GM19025 (cell line): ENCODE measurements at regions not wholly inside any gene's neighbourhood (a gene's known extent, or its start where the extent isn't known, plus 50 kb on each side); places are given as distances from the start of the nearest gene placed in this dataset.
"Not testable (repeated sequence)": the region's sequence is repeated elsewhere in the genome, so short reads cannot be mapped to it uniquely, and the experiment has no call there.

Source experiments
- ATAC-seq: cut with Tn5 transposase; IDR thresholded peaks from one replicate; pipeline ENCODE4 v1.9.1; 2021; ENCODE audit warnings: mild to moderate bottlenecking, low read depth, moderate library complexity; ENCODE audit not compliant: unreplicated experiment

DNA sequence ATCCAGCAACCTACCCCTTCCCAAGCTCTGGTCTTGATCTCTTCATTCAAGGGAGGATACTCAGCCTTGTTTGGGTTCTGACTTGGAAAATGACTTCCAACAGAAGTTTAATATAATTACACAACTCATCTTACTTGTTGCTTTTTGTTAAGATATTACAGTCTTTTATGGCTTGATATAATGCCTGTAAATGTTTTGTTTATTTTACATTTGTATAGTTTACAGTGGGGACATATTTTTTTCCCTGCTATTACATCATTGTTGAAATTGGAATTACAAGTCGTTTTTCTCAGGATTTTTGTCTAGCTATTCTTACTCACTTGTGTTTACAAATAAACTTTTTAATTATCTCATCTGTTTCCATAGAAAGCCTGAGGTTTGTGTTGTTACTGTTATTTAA, 436.0 kb downstream of the CNTNAP4 start:
- ATAC-seq = no peak

DNA sequence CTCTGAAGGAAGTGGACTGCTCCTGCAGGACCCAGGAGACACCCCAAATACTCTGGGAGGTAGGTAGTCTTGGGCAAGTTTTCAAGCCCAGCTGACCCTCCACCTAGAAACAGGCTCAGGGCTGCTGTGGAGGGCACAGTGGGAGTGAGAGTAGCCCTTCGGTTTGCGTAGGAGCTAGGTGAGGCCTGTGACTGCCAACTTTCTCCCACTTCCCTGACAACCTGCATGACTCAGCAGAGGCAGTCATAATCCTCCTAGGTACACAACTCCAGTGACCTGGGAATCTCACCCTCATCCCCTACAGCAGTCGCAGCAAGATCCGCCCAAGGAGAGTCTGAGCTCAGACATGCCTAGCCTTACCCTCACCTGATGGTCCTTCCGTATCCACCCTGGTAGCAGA, 439.1 kb downstream of the CNTNAP4 start:
- ATAC-seq = not testable (repeated sequence)

DNA sequence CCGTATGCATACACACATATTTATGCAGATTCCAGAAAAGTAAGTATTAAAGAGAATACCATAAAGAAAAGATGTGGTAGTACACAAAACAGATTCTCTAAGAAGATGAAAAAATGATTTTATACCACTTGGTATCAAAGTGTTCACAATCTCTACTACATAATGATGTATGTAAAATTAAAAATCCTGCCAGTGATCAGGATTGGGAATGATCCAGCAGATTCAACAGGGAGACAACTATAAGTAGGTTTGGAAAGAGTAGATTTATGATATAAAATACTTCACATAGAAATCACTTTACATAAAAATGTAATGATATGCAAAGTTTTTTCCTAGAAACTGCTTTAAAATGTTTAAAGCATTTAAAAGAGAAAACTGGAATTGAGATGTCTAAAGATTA, 447.0 kb downstream of the CNTNAP4 start:
- no peak for ATAC-seq

- no peak for ATAC-seq
Observed at GRCh38 chr16:76729525-76729924, 452.3 kb downstream of the CNTNAP4 start.

GRCh38 chr16:76732894-76733293, 455.7 kb downstream of the CNTNAP4 start:
- ATAC-seq = no peak

DNA sequence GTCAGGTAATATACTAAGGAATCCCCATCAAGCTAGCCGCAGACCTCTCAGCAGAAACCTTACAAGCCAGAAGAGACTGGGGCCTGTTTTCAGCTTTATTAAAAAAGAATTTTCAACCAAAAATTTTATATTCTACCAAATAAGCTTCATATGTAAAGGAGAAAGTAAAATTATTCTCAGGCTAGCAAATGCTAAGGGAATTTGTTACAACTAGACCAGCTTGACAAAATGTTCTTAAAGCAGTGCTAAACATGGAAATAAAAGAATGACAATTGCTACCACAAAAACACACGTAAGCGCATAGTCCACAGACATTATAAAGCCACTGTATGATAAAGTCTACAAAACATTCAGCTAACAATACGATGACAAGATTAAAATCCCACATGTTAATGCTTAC, 449.4 kb upstream of the MON1B start:
- ATAC-seq = no peak

DNA sequence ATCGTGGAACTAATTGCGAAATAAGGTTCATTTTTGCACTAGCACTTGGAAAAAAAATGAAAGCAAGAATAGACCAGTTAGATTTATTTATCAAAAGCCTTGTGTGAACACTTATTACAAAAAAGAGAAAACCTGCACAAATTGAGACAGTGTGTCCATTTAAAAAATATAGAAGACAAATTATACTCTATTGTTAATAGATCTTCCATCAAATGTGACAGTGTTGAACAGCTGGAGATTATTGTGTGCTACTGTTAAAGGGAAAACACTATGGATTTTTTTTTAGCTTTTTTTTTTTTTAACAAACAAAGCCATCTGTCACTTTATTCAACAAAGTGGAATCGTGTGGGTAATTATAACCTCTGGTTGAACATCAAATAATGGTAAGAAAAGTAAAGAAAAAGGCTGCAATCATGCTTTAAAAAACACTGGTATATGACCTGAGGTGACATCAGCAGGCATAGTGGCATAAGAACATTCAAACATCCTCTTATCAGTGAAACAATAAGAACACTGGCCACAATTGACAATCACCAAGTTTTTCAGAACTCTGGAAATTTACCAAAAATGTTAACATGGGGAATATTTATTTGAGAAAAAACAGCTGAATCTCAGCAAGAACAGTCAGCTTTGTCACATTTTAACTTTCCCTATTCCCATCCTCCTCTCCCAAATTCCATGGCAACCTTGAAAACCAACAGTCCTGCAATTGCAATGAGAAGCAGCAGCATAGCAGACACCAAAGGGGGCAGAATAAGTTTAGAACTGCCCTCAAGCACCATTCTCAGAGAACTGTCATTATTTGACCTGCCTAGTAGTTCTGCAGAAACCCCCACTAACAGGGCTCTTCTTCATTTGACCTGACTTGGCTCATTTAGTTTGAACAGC, 442.3 kb upstream of the MON1B start:
- ATAC-seq = no peak

DNA sequence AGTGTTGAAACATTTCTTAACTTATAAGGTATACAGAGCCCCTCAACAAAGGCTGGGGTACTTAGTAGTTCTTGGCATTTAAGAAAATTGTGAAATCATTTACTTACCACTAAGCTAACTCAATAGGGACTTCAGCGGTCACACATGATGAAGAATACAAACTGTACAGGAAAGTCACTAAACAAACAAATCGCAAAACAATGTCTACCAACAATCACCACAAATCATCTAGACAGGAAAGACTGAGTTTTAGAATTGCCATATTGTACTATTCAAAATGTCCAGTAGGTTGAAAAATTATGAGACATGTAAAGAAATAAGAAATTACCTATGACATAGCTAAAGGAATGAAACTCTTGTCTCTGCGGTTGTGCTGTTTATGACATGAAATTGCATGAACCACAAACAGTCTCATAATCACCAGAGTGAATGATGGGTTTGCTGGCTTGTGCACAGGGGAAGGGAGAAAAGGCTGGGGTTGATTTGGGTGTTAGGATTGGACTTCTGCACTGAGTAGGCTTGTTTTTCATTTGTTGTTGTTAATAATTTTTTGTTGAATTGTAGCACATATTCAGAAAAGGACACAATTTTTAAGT, 441.1 kb upstream of the MON1B start:
- ATAC-seq = no peak

DNA sequence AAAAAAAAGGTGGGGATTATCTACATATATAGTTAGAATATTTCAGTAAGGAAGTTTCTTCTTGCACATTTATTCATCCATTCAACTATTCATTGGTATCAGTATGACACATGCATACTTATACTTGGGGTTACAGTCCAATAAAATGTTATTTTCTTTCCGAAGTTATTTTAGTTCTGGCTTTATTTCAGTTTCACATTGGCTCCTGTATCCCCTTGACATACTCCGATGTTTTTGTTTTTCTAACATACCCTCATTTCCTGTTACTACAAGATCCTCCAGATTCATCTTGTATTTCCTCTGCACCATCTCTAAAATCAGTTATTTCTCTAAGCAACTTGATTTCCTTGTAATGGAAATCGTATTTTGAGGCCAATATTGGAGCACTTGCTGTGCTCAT, 435.5 kb upstream of the MON1B start:
- no peak for ATAC-seq

DNA sequence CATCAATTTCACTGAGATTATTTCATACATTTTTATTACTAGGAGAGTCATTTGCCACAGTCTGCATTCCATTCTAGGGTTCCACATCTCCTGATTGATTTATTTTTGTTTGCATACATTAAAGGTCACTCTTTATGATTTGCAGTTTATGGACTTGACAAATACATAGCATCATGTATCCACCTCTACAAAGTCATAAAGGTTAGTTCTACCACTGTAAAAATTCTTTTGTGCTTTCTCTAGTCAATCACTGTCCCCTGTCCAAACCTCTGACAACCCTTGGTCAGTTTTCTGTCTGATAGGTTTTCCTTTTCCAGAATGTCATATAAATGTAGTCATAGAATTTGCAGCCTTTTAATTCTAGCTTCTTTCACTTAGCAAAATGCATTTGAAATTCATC, 434.6 kb upstream of the MON1B start:
- ATAC-seq = no peak

GRCh38 chr16:76756951-76757350, 434.0 kb upstream of the MON1B start:
- ATAC-seq = no peak

GRCh38 chr16:76766538-76766937, 424.5 kb upstream of the MON1B start:
- no peak for ATAC-seq

GRCh38 chr16:76768316-76768715, 422.7 kb upstream of the MON1B start:
- ATAC-seq = no peak

DNA sequence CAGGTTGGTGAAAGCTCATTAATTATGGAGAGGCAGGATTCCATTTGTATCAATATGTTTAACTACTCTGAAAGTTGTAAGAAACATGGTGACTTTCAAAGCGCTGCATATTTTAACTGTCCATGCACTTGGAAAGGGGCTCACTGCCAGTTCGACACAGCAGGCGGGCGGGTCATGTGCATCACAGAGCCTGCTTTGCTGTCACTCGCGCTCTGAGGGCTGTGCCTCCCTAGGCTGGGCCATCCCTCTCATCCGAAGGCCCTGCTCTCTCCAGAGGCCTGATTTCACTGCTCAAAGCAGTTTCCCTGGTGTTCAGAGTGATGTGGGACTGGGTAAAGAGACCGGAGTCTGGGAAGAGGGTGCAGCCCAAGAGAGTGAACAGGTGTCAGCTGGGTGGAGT, 422.0 kb upstream of the MON1B start:
- no peak for ATAC-seq

DNA sequence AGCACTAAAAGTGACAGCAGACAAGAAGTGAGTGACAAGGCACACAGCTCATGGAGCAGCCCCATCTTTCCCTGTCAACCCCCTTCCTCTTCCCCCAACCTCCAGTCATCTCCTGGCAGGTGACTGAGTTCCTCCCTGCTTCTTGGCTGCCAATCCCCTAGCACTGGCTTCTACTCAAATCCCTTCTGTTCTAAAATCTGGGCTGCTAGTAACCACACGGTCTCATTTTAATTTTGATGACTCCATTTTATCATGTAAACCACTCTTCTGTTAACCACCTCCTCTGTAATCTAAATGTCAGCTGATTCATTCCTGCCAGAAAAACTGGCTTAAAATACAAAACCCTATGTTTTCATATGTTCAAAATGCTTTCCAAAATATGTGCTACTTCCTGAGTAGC, 419.8 kb upstream of the MON1B start:
- no peak for ATAC-seq

DNA sequence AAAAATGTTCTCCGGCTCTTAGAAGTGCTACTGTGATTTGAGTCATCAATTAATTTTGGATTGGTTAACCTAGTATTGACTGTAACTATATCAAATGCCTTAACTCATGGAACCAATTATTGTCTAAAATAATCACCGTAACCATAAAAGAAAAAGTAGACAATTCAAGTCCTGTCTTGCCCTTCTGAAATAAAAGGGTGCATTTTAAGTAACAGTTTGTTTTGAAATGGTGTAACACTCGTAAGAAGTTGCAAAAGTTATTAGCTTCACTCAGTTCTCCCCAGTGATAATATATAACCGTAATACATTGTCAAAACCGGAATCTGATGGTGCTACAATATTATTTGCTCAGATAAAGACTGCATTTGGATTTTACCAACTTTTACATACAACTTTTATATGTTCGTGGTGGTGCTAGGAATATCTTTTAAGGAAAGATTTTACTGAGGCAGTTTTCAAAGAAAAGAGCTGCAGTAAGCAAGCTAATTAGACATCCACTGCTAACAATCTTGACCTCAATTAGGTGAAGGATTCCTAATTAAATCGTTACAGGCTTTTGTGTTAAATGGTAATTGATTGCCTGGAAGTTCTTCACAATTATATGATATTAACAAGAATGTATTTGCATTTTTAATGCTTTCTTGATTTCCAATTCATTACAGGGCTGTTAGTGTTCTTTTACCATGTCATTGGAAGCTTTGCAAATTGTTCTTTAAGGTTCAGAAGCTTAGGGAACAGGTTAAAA, 413.1 kb upstream of the MON1B start:
- ATAC-seq = no peak

DNA sequence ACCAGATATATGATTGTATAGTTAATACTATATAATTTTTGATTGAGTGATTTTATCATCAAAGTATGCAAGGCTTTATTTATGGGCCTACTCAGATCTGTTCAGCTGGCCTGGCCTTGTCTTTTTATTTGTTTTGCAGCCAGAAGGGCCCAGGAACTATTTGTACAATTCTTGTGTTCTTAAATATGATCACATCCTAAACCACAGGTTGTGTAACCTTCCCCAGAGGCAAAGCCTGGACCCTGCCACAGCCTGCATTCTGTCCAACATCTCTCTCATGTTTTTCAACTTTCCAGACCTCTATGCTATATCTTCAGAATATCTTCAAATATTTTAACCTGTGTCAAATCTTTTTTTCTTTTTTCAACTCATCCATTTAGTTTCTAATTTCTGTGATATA, 410.4 kb upstream of the MON1B start:
- no peak for ATAC-seq

- peak; percentile 57 for ATAC-seq
Observed at GRCh38 chr16:76784530-76784929, 406.5 kb upstream of the MON1B start.

- ATAC-seq = no peak
Observed at GRCh38 chr16:76787394-76787793, 403.6 kb upstream of the MON1B start.

GRCh38 chr16:76791151-76791550, 399.8 kb upstream of the MON1B start:
- ATAC-seq = no peak

GRCh38 chr16:76796416-76796815, 394.6 kb upstream of the MON1B start:
- ATAC-seq = no peak
